ENCODE measurements at regions not wholly inside any gene's neighbourhood (a gene's known extent, or its start where the extent isn't known, plus 50 kb on each side); places are given as distances from the start of the nearest gene placed in this dataset.

- TF ChIP-seq, protein P1, sequence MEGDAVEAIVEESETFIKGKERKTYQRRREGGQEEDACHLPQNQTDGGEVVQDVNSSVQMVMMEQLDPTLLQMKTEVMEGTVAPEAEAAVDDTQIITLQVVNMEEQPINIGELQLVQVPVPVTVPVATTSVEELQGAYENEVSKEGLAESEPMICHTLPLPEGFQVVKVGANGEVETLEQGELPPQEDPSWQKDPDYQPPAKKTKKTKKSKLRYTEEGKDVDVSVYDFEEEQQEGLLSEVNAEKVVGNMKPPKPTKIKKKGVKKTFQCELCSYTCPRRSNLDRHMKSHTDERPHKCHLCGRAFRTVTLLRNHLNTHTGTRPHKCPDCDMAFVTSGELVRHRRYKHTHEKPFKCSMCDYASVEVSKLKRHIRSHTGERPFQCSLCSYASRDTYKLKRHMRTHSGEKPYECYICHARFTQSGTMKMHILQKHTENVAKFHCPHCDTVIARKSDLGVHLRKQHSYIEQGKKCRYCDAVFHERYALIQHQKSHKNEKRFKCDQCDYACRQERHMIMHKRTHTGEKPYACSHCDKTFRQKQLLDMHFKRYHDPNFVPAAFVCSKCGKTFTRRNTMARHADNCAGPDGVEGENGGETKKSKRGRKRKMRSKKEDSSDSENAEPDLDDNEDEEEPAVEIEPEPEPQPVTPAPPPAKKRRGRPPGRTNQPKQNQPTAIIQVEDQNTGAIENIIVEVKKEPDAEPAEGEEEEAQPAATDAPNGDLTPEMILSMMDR (IDR thresholded peaks at IDR 0.05): no peak
- no peak for TF ChIP-seq ZFX (IDR thresholded peaks at IDR 0.05; ENCODE audit: borderline replicate concordance)
Measured at GRCh38 chr4:124304941-124305340, 407.6 kb downstream of the ANKRD50 start.

All from 22Rv1 (cell line).